ENCODE measurements at regions not wholly inside any gene's neighbourhood (a gene's known extent, or its start where the extent isn't known, plus 50 kb on each side); places are given as distances from the start of the nearest gene placed in this dataset.

GRCh38 chr5:24364711-24365110, 280.1 kb downstream of the CDH10 start:
- TF ChIP-seq CTCF (IDR thresholded peaks at IDR 0.05) (no peak), POLR2A (IDR thresholded peaks at IDR 0.05) (no peak), EP300 (IDR thresholded peaks at IDR 0.05) (no peak), POLR2AphosphoS5 (IDR thresholded peaks at IDR 0.05) (no peak)

Data from gastroesophageal sphincter (tissue), 3 donors.